ENCODE measurements at regions not wholly inside any gene's neighbourhood (a gene's known extent, or its start where the extent isn't known, plus 50 kb on each side); places are given as distances from the start of the nearest gene placed in this dataset.

- no peak overlapping the region for H3K4me3 ChIP-seq (ENCODE audit: low read depth, low read length)
- no peak for TF ChIP-seq CTCF (IDR thresholded peaks at IDR 0.05; ENCODE audit: insufficient read depth, low read depth, low read length, missing control alignments)
- no peak for DNase-seq (ENCODE audit: low read depth)
Measured at GRCh38 chr3:139758654-139759291, 81.0 kb upstream of the NMNAT3 start.

- no peak for DNase-seq (ENCODE audit: low read depth)
- TF ChIP-seq CTCF (IDR thresholded peaks at IDR 0.05; ENCODE audit: insufficient read depth, low read depth, low read length, missing control alignments), result no peak
- no peak overlapping the region for H3K4me3 ChIP-seq (ENCODE audit: low read depth, low read length)
Measured at GRCh38 chr3:139757448-139758030, 79.8 kb upstream of the NMNAT3 start.

- no peak overlapping the region for H3K4me3 ChIP-seq (ENCODE audit: low read depth, low read length)
- DNase-seq (ENCODE audit: low read depth), result no peak
- TF ChIP-seq CTCF (IDR thresholded peaks at IDR 0.05; ENCODE audit: insufficient read depth, low read depth, low read length, missing control alignments), result no peak
Measured at GRCh38 chr3:139756529-139757103, 78.8 kb upstream of the NMNAT3 start.

GRCh38 chr3:139755551-139755950 lies 77.8 kb upstream of the NMNAT3 start:
- no peak for TF ChIP-seq CTCF (IDR thresholded peaks at IDR 0.05; ENCODE audit: insufficient read depth, low read depth, low read length, missing control alignments)
- no peak overlapping the region for H3K4me3 ChIP-seq (ENCODE audit: low read depth, low read length)
- DNase-seq (ENCODE audit: low read depth), result no peak

DNA sequence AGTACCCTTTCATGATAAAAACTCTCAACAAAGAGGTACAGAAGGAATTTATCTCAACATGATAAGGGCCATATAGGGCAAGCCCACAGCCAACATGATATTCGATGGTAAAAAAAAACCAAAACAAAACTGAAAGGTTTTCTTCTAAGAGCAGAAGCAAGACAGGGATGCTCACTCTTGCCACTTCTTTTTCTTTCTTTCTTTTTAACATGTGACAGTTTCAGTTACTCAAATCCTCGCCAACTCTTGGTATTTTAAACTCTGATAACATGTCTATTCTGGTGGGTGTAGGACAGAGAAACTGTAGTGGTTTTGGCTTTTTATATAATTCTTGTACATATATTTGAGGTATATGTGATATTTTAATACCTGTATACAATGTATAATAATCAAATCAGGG lies 74.0 kb upstream of the NMNAT3 start:
- no peak for TF ChIP-seq CTCF (IDR thresholded peaks at IDR 0.05; ENCODE audit: insufficient read depth, low read depth, low read length, missing control alignments)
- no peak for DNase-seq (ENCODE audit: low read depth)
- no peak overlapping the region for H3K4me3 ChIP-seq (ENCODE audit: low read depth, low read length)

- H3K4me3 ChIP-seq (ENCODE audit: low read depth, low read length), result no peak overlapping the region
- no peak for TF ChIP-seq CTCF (IDR thresholded peaks at IDR 0.05; ENCODE audit: insufficient read depth, low read depth, low read length, missing control alignments)
- no peak for DNase-seq (ENCODE audit: low read depth)
Measured at GRCh38 chr3:139746481-139746880, 68.7 kb upstream of the NMNAT3 start.
